CD4-positive, alpha-beta memory T cell (primary cell): ENCODE measurements at regions not wholly inside any gene's neighbourhood (a gene's known extent, or its start where the extent isn't known, plus 50 kb on each side); places are given as distances from the start of the nearest gene placed in this dataset.

Experiments
- CTCF ChIA-PET: fragments of 350-600 bp; sonication (Branson Sonifier 250); formaldehyde crosslinking; loops from one replicate; lab custom pipeline; 2021; ENCODE audit warnings: inconsistent platforms; ENCODE audit not compliant: partially characterized antibody; lab: Charles Lee
- POLR2A ChIA-PET: fragments of 350-600 bp; sonication (Branson Sonifier 250); formaldehyde crosslinking; loops from one replicate; lab custom pipeline; 2021; ENCODE audit not compliant: partially characterized antibody; lab: Charles Lee
- DNase-seq, 5 donors: peaks; one replicate each; pipeline versions ENCODE4 v3.0.0 to v3.0.0-alpha.2; 2020 to 2022; ENCODE audit warnings: mixed read lengths in 1 of 5
- H3K27ac ChIP-seq: one replicate; pipeline ENCODE4 v1.7.0; 2013; ENCODE audit warnings: low read depth, low read length
- H3K27me3 ChIP-seq: 2 replicates; pipeline ENCODE4 v1.7.0; 2013; ENCODE audit warnings: mild to moderate bottlenecking, low read length, moderate library complexity; ENCODE audit not compliant: insufficient read depth
- H3K36me3 ChIP-seq: 2 replicates; pipeline ENCODE4 v1.7.0; 2013; ENCODE audit warnings: mild to moderate bottlenecking, low read length, moderate library complexity; ENCODE audit not compliant: insufficient read depth
- H3K4me1 ChIP-seq: 2 replicates; pipeline ENCODE4 v1.7.0; 2013; ENCODE audit warnings: mild to moderate bottlenecking, low read length, moderate library complexity; ENCODE audit not compliant: insufficient read depth
- H3K4me3 ChIP-seq, 2 donors: one replicate each; pipeline ENCODE4 v1.7.0; 2013; ENCODE audit warnings: low read length in 2 of 2, mild to moderate bottlenecking in 1 of 2
- H3K9me3 ChIP-seq, 2 donors: one replicate each; pipeline ENCODE4 v1.7.0; 2013; ENCODE audit warnings: low read length in 2 of 2, control low read depth in 1 of 2; ENCODE audit not compliant: control insufficient read depth in 1 of 2
- H3K27ac Mint-ChIP-seq, 7 donors: one replicate each; pipeline ENCODE4 v1.8.0; 2020 to 2021; ENCODE audit warnings: mixed read lengths in 7 of 7, mild to moderate bottlenecking in 6 of 7, inconsistent platforms in 3 of 7, moderate library complexity in 3 of 7
- H3K27me3 Mint-ChIP-seq, 2 donors: one replicate each; pipeline ENCODE4 v1.8.0; 2020 to 2021; ENCODE audit warnings: mixed read lengths in 2 of 2
- H3K36me3 Mint-ChIP-seq, 2 donors: one replicate each; pipeline ENCODE4 v1.8.0; 2020 to 2021; ENCODE audit warnings: mixed read lengths in 2 of 2, inconsistent platforms in 1 of 2, mild to moderate bottlenecking in 1 of 2
- H3K4me1 Mint-ChIP-seq, 4 donors: one replicate each; pipeline ENCODE4 v1.8.0; 2020 to 2021; ENCODE audit warnings: mixed read lengths in 4 of 4, mild to moderate bottlenecking in 1 of 4
- H3K4me3 Mint-ChIP-seq, 8 donors: one replicate each; pipeline ENCODE4 v1.8.0; 2020 to 2021; ENCODE audit warnings: mixed read lengths in 8 of 8, mild to moderate bottlenecking in 7 of 8, moderate library complexity in 6 of 8, inconsistent platforms in 3 of 8
- H3K9me3 Mint-ChIP-seq, 8 donors: one replicate each; pipeline ENCODE4 v1.8.0; 2020 to 2021; ENCODE audit warnings: mixed read lengths in 8 of 8, mild to moderate bottlenecking in 5 of 8, inconsistent platforms in 3 of 8, moderate library complexity in 1 of 8
- intact Hi-C: fragments of 100-400 bp; cut with micrococcal nuclease; formaldehyde crosslinking; loops from one replicate; pipeline ENCODE4 v1.15.1; 2023

DNA sequence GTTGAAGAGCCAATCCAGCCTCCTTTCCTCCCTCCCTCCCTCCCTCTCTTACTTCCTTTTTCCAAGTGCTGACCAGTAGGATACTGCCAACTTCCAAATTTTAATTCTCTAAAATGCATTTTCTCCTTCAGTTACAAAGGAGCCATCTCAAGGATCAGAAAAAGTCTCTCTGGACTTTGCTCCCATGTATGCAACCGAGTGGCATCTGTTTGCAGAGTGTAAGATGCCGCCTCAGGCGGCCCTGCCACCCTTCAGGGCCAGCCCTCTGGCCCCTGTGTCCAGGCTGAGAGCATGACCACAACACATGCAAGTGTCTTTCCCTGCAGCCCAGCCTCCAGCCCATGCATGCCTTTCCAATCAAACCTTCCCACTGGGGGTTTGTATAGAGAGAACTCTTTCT lies 205.3 kb upstream of the RAB4A start:
- Mint-ChIP-seq H3K36me3 (no peaks in the 10 kb centered on the region), H3K27ac (peak overlapping the region in 1 of 7 donors; percentile 29), H3K4me1 (peaks cover 27 to 39% (median 35%) of the 10 kb centered on the region in 4 donors), H3K27me3 (no peaks in the 10 kb centered on the region), H3K4me3 (no peak overlapping the region), H3K9me3 (no peaks in the 10 kb centered on the region)
- no peak overlapping the region for H3K27ac ChIP-seq
- CTCF ChIA-PET = no interaction called here
- no peaks in the 10 kb centered on the region for H3K9me3 ChIP-seq
- no peak overlapping the region for H3K4me3 ChIP-seq
- DNase-seq = no peak
- POLR2A ChIA-PET = no interaction called here
- H3K36me3 ChIP-seq = no peaks in the 10 kb centered on the region
- no peaks in the 10 kb centered on the region for H3K27me3 ChIP-seq
- peaks cover 19% of the 10 kb centered on the region for H3K4me1 ChIP-seq
- intact Hi-C loops = no loop called here

DNA sequence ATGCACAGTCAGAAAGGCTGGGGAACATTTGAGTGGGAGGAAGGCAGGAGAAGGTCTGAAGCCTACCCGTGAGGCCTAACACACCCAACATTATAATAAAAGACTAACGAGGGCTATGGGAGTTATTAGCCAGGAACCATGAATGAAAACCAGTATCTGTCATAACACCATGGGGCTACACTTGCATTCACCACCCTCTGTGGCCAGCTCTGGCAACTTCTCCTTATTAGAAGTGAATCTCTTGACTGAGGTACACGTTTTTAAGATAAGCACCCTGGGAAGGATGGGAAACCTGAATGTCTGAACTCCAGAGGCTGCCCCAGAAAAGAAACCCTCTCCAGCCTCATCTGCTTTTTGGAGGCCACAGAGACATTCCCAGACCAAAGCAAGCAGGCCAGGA lies 204.3 kb upstream of the RAB4A start:
- peak overlapping the region in 1 of 7 donors; percentile 12 for H3K27ac Mint-ChIP-seq
- Histone ChIP-seq H3K9me3 (no peaks in the 10 kb centered on the region), H3K4me1 (peaks cover 17% of the 10 kb centered on the region), H3K27ac (no peak overlapping the region), H3K36me3 (no peaks in the 10 kb centered on the region), H3K27me3 (no peaks in the 10 kb centered on the region), H3K4me3 (no peak overlapping the region)
- ChIA-PET POLR2A (no interaction called here), CTCF (no interaction called here)
- no peaks in the 10 kb centered on the region for H3K36me3 Mint-ChIP-seq
- H3K4me3 Mint-ChIP-seq = no peak overlapping the region
- intact Hi-C loops = no loop called here
- H3K9me3 Mint-ChIP-seq = no peaks in the 10 kb centered on the region
- no peaks in the 10 kb centered on the region for H3K27me3 Mint-ChIP-seq
- H3K4me1 Mint-ChIP-seq = peaks cover 24 to 37% (median 31%) of the 10 kb centered on the region in 4 donors
- no peak for DNase-seq

DNA sequence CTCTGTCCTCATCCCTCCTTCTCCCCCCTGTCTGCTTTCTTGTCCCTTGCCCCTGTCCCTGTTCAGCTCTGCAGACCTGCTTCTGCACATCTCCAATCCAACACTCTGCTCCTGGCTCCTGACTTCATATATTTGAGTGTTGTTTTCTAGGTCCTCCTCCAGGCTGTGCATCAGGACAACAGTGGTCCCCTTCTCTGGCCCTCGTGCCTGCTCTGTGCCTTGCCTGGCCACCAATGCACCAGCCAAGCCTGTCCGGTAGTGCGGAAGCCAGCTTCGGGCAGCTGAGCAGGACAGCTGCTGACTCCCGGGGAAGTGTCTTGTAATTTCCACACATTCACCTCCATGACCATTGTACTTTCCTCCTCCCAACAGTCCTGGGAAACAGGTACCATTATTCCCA lies 203.4 kb upstream of the RAB4A start:
- Mint-ChIP-seq H3K36me3 (no peaks in the 10 kb centered on the region), H3K4me3 (peak overlapping the region in 1 of 8 donors; percentile 26), H3K4me1 (peaks cover 24 to 40% (median 26%) of the 10 kb centered on the region in 4 donors), H3K27me3 (no peaks in the 10 kb centered on the region), H3K27ac (peak overlapping the region in 1 of 7 donors; percentile 36), H3K9me3 (no peaks in the 10 kb centered on the region)
- Histone ChIP-seq H3K4me3 (no peak overlapping the region), H3K27ac (no peak overlapping the region), H3K27me3 (no peaks in the 10 kb centered on the region), H3K36me3 (no peaks in the 10 kb centered on the region), H3K9me3 (no peaks in the 10 kb centered on the region), H3K4me1 (peaks cover 17% of the 10 kb centered on the region)
- no peak for DNase-seq
- intact Hi-C loops = no loop called here
- ChIA-PET POLR2A (interaction anchor here (1.3 to 2.3 kb wide), 2 partner anchors 9 to 11 kb away, joined by 4 to 14 read pairs; no protein-coding TSS in a partner anchor), CTCF (interaction anchor here (1.3 kb wide), 1 partner anchor 332 kb away, joined by 4 read pairs; no protein-coding TSS in a partner anchor)

- Histone ChIP-seq H3K27me3 (no peaks in the 10 kb centered on the region), H3K36me3 (no peaks in the 10 kb centered on the region), H3K4me3 (no peak overlapping the region), H3K27ac (no peak overlapping the region), H3K4me1 (peaks cover 17% of the 10 kb centered on the region), H3K9me3 (no peaks in the 10 kb centered on the region)
- H3K27ac Mint-ChIP-seq = peak overlapping the region; percentile 10 to 80 (median 72)
- no peaks in the 10 kb centered on the region for H3K36me3 Mint-ChIP-seq
- POLR2A ChIA-PET = interaction anchor here (1.3 to 2.3 kb wide), 2 partner anchors 10 kb away, joined by 4 to 14 read pairs; no protein-coding TSS in a partner anchor
- intact Hi-C loops = no loop called here
- H3K9me3 Mint-ChIP-seq = no peaks in the 10 kb centered on the region
- peaks cover 24 to 40% (median 26%) of the 10 kb centered on the region in 4 donors for H3K4me1 Mint-ChIP-seq
- peak overlapping the region in 7 of 8 donors; percentile 28 to 79 (median 69) for H3K4me3 Mint-ChIP-seq
- H3K27me3 Mint-ChIP-seq = no peaks in the 10 kb centered on the region
- DNase-seq = no peak
- CTCF ChIA-PET = interaction anchor here (1.3 kb wide), 1 partner anchor 333 kb away, joined by 4 read pairs; no protein-coding TSS in a partner anchor
Observed at GRCh38 chr1:229068270-229068987, 202.5 kb upstream of the RAB4A start.

DNA sequence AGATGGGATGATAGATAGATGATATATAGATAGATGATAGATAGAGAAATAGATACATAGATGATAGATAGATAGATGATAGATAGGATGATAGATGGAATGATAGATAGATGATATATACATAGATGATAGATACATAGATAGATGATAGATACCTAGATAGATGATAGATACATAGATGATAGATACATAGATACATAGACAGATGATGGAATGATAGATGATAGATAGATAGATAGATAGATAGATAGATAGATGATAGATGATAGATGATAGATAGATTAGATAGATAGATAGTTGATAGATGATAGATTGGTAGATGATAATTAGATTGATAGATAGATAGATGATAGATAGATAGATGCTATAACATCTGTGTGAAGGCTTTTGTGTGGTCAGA lies 201.7 kb upstream of the RAB4A start:
- H3K27ac ChIP-seq = no peak overlapping the region
- no peak overlapping the region for H3K4me3 ChIP-seq
- ChIA-PET CTCF (interaction anchor here (1.2 kb wide), 1 partner anchor 158 kb away, joined by 3 read pairs; no protein-coding TSS in a partner anchor), POLR2A (interaction anchor here (1.3 to 2.3 kb wide), 2 partner anchors 10 kb away, joined by 4 to 14 read pairs; no protein-coding TSS in a partner anchor)
- intact Hi-C loops = no loop called here
- H3K27me3 ChIP-seq = no peaks in the 10 kb centered on the region
- peaks cover 17% of the 10 kb centered on the region for H3K4me1 ChIP-seq
- Mint-ChIP-seq H3K27ac (peak overlapping the region in 4 of 7 donors; percentile 0 to 48 (median 24)), H3K4me3 (peak overlapping the region in 1 of 8 donors; percentile 77), H3K9me3 (no peaks in the 10 kb centered on the region), H3K4me1 (peaks cover 24 to 40% (median 26%) of the 10 kb centered on the region in 4 donors), H3K36me3 (no peaks in the 10 kb centered on the region), H3K27me3 (no peaks in the 10 kb centered on the region)
- no peaks in the 10 kb centered on the region for H3K9me3 ChIP-seq
- H3K36me3 ChIP-seq = no peaks in the 10 kb centered on the region
- no peak for DNase-seq

- Histone ChIP-seq H3K27me3 (no peaks in the 10 kb centered on the region), H3K4me3 (no peak overlapping the region), H3K9me3 (no peaks in the 10 kb centered on the region), H3K27ac (no peak overlapping the region), H3K36me3 (no peaks in the 10 kb centered on the region), H3K4me1 (peaks cover 17% of the 10 kb centered on the region)
- POLR2A ChIA-PET = no interaction called here
- Mint-ChIP-seq H3K9me3 (no peaks in the 10 kb centered on the region), H3K4me3 (no peak overlapping the region), H3K27me3 (no peaks in the 10 kb centered on the region), H3K36me3 (no peaks in the 10 kb centered on the region), H3K4me1 (peaks cover 21 to 40% (median 27%) of the 10 kb centered on the region in 4 donors), H3K27ac (peak overlapping the region in 1 of 7 donors; percentile 43)
- CTCF ChIA-PET = interaction anchor here (1.2 kb wide), 1 partner anchor 157 kb away, joined by 3 read pairs; no protein-coding TSS in a partner anchor
- intact Hi-C loops = no loop called here
- no peak for DNase-seq
Observed at GRCh38 chr1:229070168-229070567, 200.7 kb upstream of the RAB4A start.

- Histone ChIP-seq H3K27ac (no peak overlapping the region), H3K36me3 (no peaks in the 10 kb centered on the region), H3K4me3 (no peak overlapping the region), H3K9me3 (no peaks in the 10 kb centered on the region), H3K27me3 (no peaks in the 10 kb centered on the region), H3K4me1 (peaks cover 9% of the 10 kb centered on the region)
- peaks cover 0 to 2% (median 0%) of the 10 kb centered on the region in 8 donors for H3K9me3 Mint-ChIP-seq
- POLR2A ChIA-PET = no interaction called here
- CTCF ChIA-PET = no interaction called here
- H3K27ac Mint-ChIP-seq = no peak overlapping the region
- H3K27me3 Mint-ChIP-seq = no peaks in the 10 kb centered on the region
- no peak for DNase-seq
- H3K36me3 Mint-ChIP-seq = no peaks in the 10 kb centered on the region
- no peak overlapping the region for H3K4me3 Mint-ChIP-seq
- peaks cover 15 to 26% (median 20%) of the 10 kb centered on the region in 4 donors for H3K4me1 Mint-ChIP-seq
- intact Hi-C loops = no loop called here
Observed at GRCh38 chr1:229073251-229073650, 197.7 kb upstream of the RAB4A start.
